Adrenal gland (tissue), 9 donors: ENCODE measurements at regions not wholly inside any gene's neighbourhood (a gene's known extent, or its start where the extent isn't known, plus 50 kb on each side); places are given as distances from the start of the nearest gene placed in this dataset.

ENCODE experiments used
- DNase-seq, 7 donors: peaks; one replicate each; pipeline ENCODE4 v3.0.0-alpha.2; 2019 to 2020
- H3K27ac ChIP-seq, 5 donors: fragments of 200-600 bp; sonication (generic) in 4 of 5; 1 replicate in 3 of 5; 2 replicates in 2 of 5; pipeline versions ENCODE4 v1.5.1 to v1.8.0; 2016 to 2020; ENCODE audit warnings: mild to moderate bottlenecking in 1 of 5
- H3K27me3 ChIP-seq: fragments of 200-600 bp; 2 replicates; pipeline ENCODE4 v1.8.0; 2021
- H3K36me3 ChIP-seq, 2 donors: fragments of 200-600 bp; replicated peaks in 1 of 2; 1 replicate in 1 of 2; 2 replicates in 1 of 2; pipeline versions ENCODE4 v1.5.1 to v1.8.0; 2018 to 2022
- H3K4me1 ChIP-seq, 2 donors: fragments of 200-600 bp; replicated peaks in 1 of 2; 1 replicate in 1 of 2; 2 replicates in 1 of 2; pipeline versions ENCODE4 v1.5.1 to v1.8.0; 2018 to 2021
- H3K4me3 ChIP-seq, 4 donors: fragments of 200-600 bp; sonication (generic) in 3 of 4; one replicate each; pipeline ENCODE4 v1.5.1; 2016 to 2018
- H3K9me3 ChIP-seq, 3 donors: fragments of 200-600 bp; sonication (generic) in 1 of 3; replicated peaks in 1 of 3; 1 replicate in 2 of 3; 2 replicates in 1 of 3; pipeline versions ENCODE4 v1.5.1 to v1.8.0; 2016 to 2021
- CTCF ChIP-seq, 6 experiments: fragments of 450-650 bp in 4 of 6; fragments of 200-600 bp in 2 of 6; sonication (generic) in 1 of 6; IDR thresholded peaks; 1 replicate in 5 of 6; 2 replicates in 1 of 6; pipeline versions ENCODE4 v1.5.1 to v1.8.0; 2016 to 2021; ENCODE audit warnings: antibody characterized with exemption in 6 of 6, mild to moderate bottlenecking in 2 of 6, moderate library complexity in 1 of 6
- POLR2A ChIP-seq, 2 donors: fragments of 450-650 bp; IDR thresholded peaks; one replicate each; pipeline ENCODE4 v1.6.1; 2017; ENCODE audit warnings: antibody characterized with exemption in 2 of 2, mild to moderate bottlenecking in 2 of 2, moderate library complexity in 1 of 2
- WGBS, 4 donors: extraction: QIAGEN DNeasy Blood & Tissue Kit in 2 of 4; methylation state at CpG; one replicate each; pipeline versions ENCODE4 v1.1.5 to v1.1.7; 2013 to 2017; 5-methylcytosine and 5-hydroxymethylcytosine counted together
- intact Hi-C, 2 donors: fragments of 100-400 bp; cut with DNase I; formaldehyde crosslinking; loops; one replicate each; pipeline versions ENCODE4 v1.14.1 to v1.15.0; 2022 to 2023
- donor health status: healthy with polysubstance abuse.
- donor health status: Bipolar disorder and iron deficiency.
- donor health status: DM: yes; HTN: yes; CAD: no.
- donor health status: DM: no; HTN: no; CAD: no.
- donor health status: DM: no; HTN: no; CAD: no.

GRCh38 chr5:103375863-103376591, 117.5 kb downstream of the MACIR start:
- Histone ChIP-seq H3K4me1 (peaks cover 0 to 11% of the 10 kb centered on the region in 2 donors), H3K9me3 (no peaks in the 10 kb centered on the region), H3K36me3 (no peaks in the 10 kb centered on the region), H3K27me3 (no peaks in the 10 kb centered on the region), H3K27ac (no peak overlapping the region), H3K4me3 (no peak overlapping the region)
- TF ChIP-seq CTCF (IDR thresholded peaks at IDR 0.05) = no peak
- TF ChIP-seq POLR2A (IDR thresholded peaks at IDR 0.05) = no peak
- WGBS, 4 donors = 92 to 97% (median 96%) methylated on average over 3 of the region's 3 CpGs
- intact Hi-C loops = no loop called here
- no peak for DNase-seq

GRCh38 chr5:103375350-103375749, 116.8 kb downstream of the MACIR start:
- Histone ChIP-seq H3K27me3 (no peaks in the 10 kb centered on the region), H3K4me1 (peaks cover 0 to 11% of the 10 kb centered on the region in 2 donors), H3K9me3 (no peaks in the 10 kb centered on the region), H3K4me3 (no peak overlapping the region), H3K36me3 (no peaks in the 10 kb centered on the region), H3K27ac (no peak overlapping the region)
- intact Hi-C loops = no loop called here
- no peak for DNase-seq
- 48 to 73% (median 55%) methylated on average over 1 of the region's 1 CpG for WGBS, 4 donors
- TF ChIP-seq POLR2A (IDR thresholded peaks at IDR 0.05) (no peak), CTCF (IDR thresholded peaks at IDR 0.05) (no peak)

GRCh38 chr5:103374473-103374963, 116.0 kb downstream of the MACIR start:
- H3K27ac ChIP-seq = no peak overlapping the region
- no peaks in the 10 kb centered on the region for H3K9me3 ChIP-seq
- no peak overlapping the region for H3K4me3 ChIP-seq
- H3K36me3 ChIP-seq = no peaks in the 10 kb centered on the region
- H3K27me3 ChIP-seq = no peaks in the 10 kb centered on the region
- WGBS, 4 donors = 19 to 35% (median 27%) methylated on average over 4 of the region's 4 CpGs
- peaks cover 0 to 11% of the 10 kb centered on the region in 2 donors for H3K4me1 ChIP-seq
- peak in 1 of 7 donors; percentile 12 for DNase-seq
- TF ChIP-seq CTCF (IDR thresholded peaks at IDR 0.05) = no peak
- intact Hi-C loops = no loop called here

GRCh38 chr5:103373597-103374472, 115.3 kb downstream of the MACIR start:
- 49 to 60% (median 51%) methylated on average over 7 to 9 of the region's 9 CpGs for WGBS, 4 donors
- Histone ChIP-seq H3K36me3 (no peaks in the 10 kb centered on the region), H3K27ac (no peak overlapping the region), H3K27me3 (no peaks in the 10 kb centered on the region), H3K9me3 (no peaks in the 10 kb centered on the region), H3K4me3 (no peak overlapping the region), H3K4me1 (peaks cover 0 to 11% of the 10 kb centered on the region in 2 donors)
- TF ChIP-seq POLR2A (IDR thresholded peaks at IDR 0.05) (no peak), CTCF (IDR thresholded peaks at IDR 0.05) (no peak)
- peak in 2 of 7 donors; percentile 18 to 24 for DNase-seq
- intact Hi-C loops = no loop called here
